Neural cell (in vitro differentiated cells): ENCODE measurements at regions not wholly inside any gene's neighbourhood (a gene's known extent, or its start where the extent isn't known, plus 50 kb on each side); places are given as distances from the start of the nearest gene placed in this dataset.

Experiments
- H2AFZ ChIP-seq: fragments of 200-600, 300-800 bp; sonication (generic), shearing (Covaris generic); 2 replicates; pipeline ENCODE4 v1.6.0; 2014; ENCODE audit warnings: low read depth, mild to moderate bottlenecking, antibody characterized with exemption, low read length, moderate library complexity
- H3F3A ChIP-seq: fragments of 200-600 bp; shearing (Covaris generic); 2 replicates; pipeline ENCODE4 v1.6.1; 2016; ENCODE audit warnings: mild to moderate bottlenecking, moderate library complexity, mixed read lengths, antibody characterized with exemption, low read length; ENCODE audit not compliant: insufficient read depth, poor library complexity, severe bottlenecking
- H3K27ac ChIP-seq: fragments of 200-600, 300-800 bp; sonication (generic), shearing (Covaris generic); 2 replicates; pipeline ENCODE4 v1.5.1; 2014; ENCODE audit warnings: mild to moderate bottlenecking, low read length, moderate library complexity
- H3K27me3 ChIP-seq: fragments of 300-800, 200-600 bp; sonication (generic), shearing (Covaris generic); 2 replicates; pipeline ENCODE4 v1.6.0; 2014; ENCODE audit warnings: mild to moderate bottlenecking, low read depth, low read length, moderate library complexity; ENCODE audit not compliant: insufficient read depth
- H3K36me3 ChIP-seq: fragments of 300-800, 200-600 bp; sonication (generic), shearing (Covaris generic); 2 replicates; pipeline ENCODE4 v1.5.1; 2014; ENCODE audit warnings: mild to moderate bottlenecking, antibody characterized with exemption, low read length, moderate library complexity; ENCODE audit not compliant: insufficient read depth
- H3K4me2 ChIP-seq: fragments of 300-800, 200-600 bp; sonication (generic), shearing (Covaris generic); 2 replicates; pipeline ENCODE4 v1.6.0; 2014; ENCODE audit warnings: mild to moderate bottlenecking, low read length
- H3K4me3 ChIP-seq: fragments of 300-800, 200-600 bp; sonication (generic), shearing (Covaris generic); 2 replicates; pipeline ENCODE4 v1.5.1; 2014; ENCODE audit warnings: mild to moderate bottlenecking, low read length, moderate library complexity
- H3K79me2 ChIP-seq: fragments of 200-600 bp; shearing (Covaris generic); replicated peaks from 2 replicates; pipeline ENCODE4 v1.6.0; 2014; ENCODE audit warnings: mild to moderate bottlenecking, low read length, moderate library complexity; ENCODE audit not compliant: insufficient read depth
- H3K9ac ChIP-seq: fragments of 300-800, 200-600 bp; sonication (generic), shearing (Covaris generic); 2 replicates; pipeline ENCODE4 v1.6.1; 2016; ENCODE audit warnings: mild to moderate bottlenecking, low read length, mixed read lengths
- H3K9me2 ChIP-seq: fragments of 200-600 bp; shearing (Covaris generic); 2 replicates; pipeline ENCODE4 v1.6.1; 2016; ENCODE audit warnings: mild to moderate bottlenecking, low read length, mixed read lengths; ENCODE audit not compliant: insufficient read depth
- H3K9me3 ChIP-seq: fragments of 200-600, 300-800 bp; sonication (generic), shearing (Covaris generic); 2 replicates; pipeline ENCODE4 v1.6.1; 2016; ENCODE audit warnings: mild to moderate bottlenecking, mixed run types, low read length, moderate library complexity, mixed read lengths
- H4K20me1 ChIP-seq: fragments of 200-600 bp; shearing (Covaris generic); 2 replicates; pipeline ENCODE4 v1.6.1; 2016; ENCODE audit warnings: mild to moderate bottlenecking, mixed run types; ENCODE audit not compliant: insufficient read depth
- CTCF ChIP-seq: fragments of 450-650 bp; IDR thresholded peaks from 2 replicates; pipeline ENCODE4 v1.5.1; 2014; ENCODE audit warnings: antibody characterized with exemption, mild to moderate bottlenecking, moderate library complexity; ENCODE audit not compliant: poor library complexity, severe bottlenecking
- EP300 ChIP-seq: fragments of 450-650 bp; conservative IDR thresholded peaks from 2 replicates; pipeline ENCODE4 v1.6.1; 2014; ENCODE audit warnings: antibody characterized with exemption, mild to moderate bottlenecking, moderate library complexity; ENCODE audit not compliant: poor library complexity, severe bottlenecking
- EZH2 ChIP-seq: fragments of 200-600, 300-800 bp; shearing (Covaris generic), sonication (generic); IDR thresholded peaks from 2 replicates; pipeline ENCODE4 v1.6.1; 2014; ENCODE audit warnings: antibody characterized with exemption, low read length, borderline replicate concordance, mild to moderate bottlenecking; ENCODE audit not compliant: insufficient read depth, poor library complexity, severe bottlenecking
- MXI1 ChIP-seq: fragments of 450-650 bp; conservative IDR thresholded peaks from 2 replicates; pipeline ENCODE4 v1.6.1; 2014; ENCODE audit warnings: antibody characterized with exemption, mild to moderate bottlenecking; ENCODE audit not compliant: poor library complexity, severe bottlenecking
- POLR2AphosphoS5 ChIP-seq: IDR thresholded peaks from 2 replicates; pipeline ENCODE4 v1.6.1; 2012
- RAD21 ChIP-seq: fragments of 450-650 bp; conservative IDR thresholded peaks from 2 replicates; pipeline ENCODE4 v1.6.1; 2014; ENCODE audit warnings: antibody characterized with exemption, mild to moderate bottlenecking, moderate library complexity
- REST ChIP-seq: IDR thresholded peaks from 2 replicates; pipeline ENCODE4 v1.6.1; 2012; ENCODE audit warnings: borderline replicate concordance
- SMC3 ChIP-seq: fragments of 450-650 bp; conservative IDR thresholded peaks from 2 replicates; pipeline ENCODE4 v1.6.1; 2014; ENCODE audit warnings: antibody characterized with exemption, mild to moderate bottlenecking, moderate library complexity; ENCODE audit not compliant: poor library complexity
- TAF1 ChIP-seq: IDR thresholded peaks from 2 replicates; pipeline ENCODE4 v1.6.1; 2012; ENCODE audit warnings: low read depth

- TF ChIP-seq EP300 (no peak), RAD21 (no peak), EZH2 (no peak), REST (no peak), MXI1 (no peak), CTCF (no peak), TAF1 (no peak), POLR2AphosphoS5 (no peak), SMC3 (no peak)
- no peak overlapping the region for H3K27ac ChIP-seq
- no peaks in the 10 kb centered on the region for H3F3A ChIP-seq
- H3K4me3 ChIP-seq = no peak overlapping the region
- no peaks in the 10 kb centered on the region for H3K36me3 ChIP-seq
- H3K4me2 ChIP-seq = no peak overlapping the region
- H4K20me1 ChIP-seq = no peaks in the 10 kb centered on the region
- no peaks in the 10 kb centered on the region for H3K9me2 ChIP-seq
- no peak overlapping the region for H2AFZ ChIP-seq
- H3K9me3 ChIP-seq = peaks cover 2% of the 10 kb centered on the region
- no peak overlapping the region for H3K9ac ChIP-seq
- no peaks in the 10 kb centered on the region for H3K27me3 ChIP-seq
- no peaks in the 10 kb centered on the region for H3K79me2 ChIP-seq
Measured at GRCh38 chr7:68789597-68789996, 808.7 kb upstream of the AUTS2 start.

GRCh38 chr7:68792351-68792750 lies 805.9 kb upstream of the AUTS2 start:
- Histone ChIP-seq H2AFZ (no peak overlapping the region), H3K4me2 (no peak overlapping the region), H3K79me2 (no peaks in the 10 kb centered on the region), H3F3A (no peaks in the 10 kb centered on the region), H3K9ac (no peak overlapping the region), H3K36me3 (no peaks in the 10 kb centered on the region), H3K9me3 (peaks cover 2% of the 10 kb centered on the region), H3K9me2 (no peaks in the 10 kb centered on the region), H3K4me3 (no peak overlapping the region), H3K27ac (no peak overlapping the region), H4K20me1 (no peaks in the 10 kb centered on the region), H3K27me3 (no peaks in the 10 kb centered on the region)
- no peak for TF ChIP-seq SMC3
- TF ChIP-seq POLR2AphosphoS5 = no peak
- no peak for TF ChIP-seq EZH2
- TF ChIP-seq MXI1 = no peak
- no peak for TF ChIP-seq REST
